ENCODE measurements at regions not wholly inside any gene's neighbourhood (a gene's known extent, or its start where the extent isn't known, plus 50 kb on each side); places are given as distances from the start of the nearest gene placed in this dataset.

DNA sequence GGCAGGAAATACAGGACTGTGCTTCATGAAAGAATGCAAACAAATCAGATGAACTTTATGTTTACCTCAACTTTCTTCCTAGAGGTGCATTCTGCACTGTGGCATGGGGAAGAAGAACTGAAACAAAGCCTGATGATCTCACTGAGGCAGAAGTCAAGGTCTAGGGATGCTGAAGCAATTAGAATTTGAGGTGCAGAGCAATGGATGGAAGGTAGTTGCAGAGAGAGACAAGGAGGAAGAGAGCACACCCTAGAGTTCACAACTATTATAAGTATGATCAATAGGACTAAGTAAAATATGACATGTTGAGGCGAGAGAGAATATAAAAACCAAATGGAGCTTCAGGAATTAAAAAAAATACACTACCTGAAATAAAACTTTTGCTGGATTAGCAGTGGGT is 420.1 kb downstream of the EDEM1 start:
- TF ChIP-seq, protein P1, sequence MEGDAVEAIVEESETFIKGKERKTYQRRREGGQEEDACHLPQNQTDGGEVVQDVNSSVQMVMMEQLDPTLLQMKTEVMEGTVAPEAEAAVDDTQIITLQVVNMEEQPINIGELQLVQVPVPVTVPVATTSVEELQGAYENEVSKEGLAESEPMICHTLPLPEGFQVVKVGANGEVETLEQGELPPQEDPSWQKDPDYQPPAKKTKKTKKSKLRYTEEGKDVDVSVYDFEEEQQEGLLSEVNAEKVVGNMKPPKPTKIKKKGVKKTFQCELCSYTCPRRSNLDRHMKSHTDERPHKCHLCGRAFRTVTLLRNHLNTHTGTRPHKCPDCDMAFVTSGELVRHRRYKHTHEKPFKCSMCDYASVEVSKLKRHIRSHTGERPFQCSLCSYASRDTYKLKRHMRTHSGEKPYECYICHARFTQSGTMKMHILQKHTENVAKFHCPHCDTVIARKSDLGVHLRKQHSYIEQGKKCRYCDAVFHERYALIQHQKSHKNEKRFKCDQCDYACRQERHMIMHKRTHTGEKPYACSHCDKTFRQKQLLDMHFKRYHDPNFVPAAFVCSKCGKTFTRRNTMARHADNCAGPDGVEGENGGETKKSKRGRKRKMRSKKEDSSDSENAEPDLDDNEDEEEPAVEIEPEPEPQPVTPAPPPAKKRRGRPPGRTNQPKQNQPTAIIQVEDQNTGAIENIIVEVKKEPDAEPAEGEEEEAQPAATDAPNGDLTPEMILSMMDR (IDR thresholded peaks at IDR 0.05): no peak
- TF ChIP-seq EP300 (IDR thresholded peaks at IDR 0.05) (no peak), POLR2AphosphoS5 (IDR thresholded peaks at IDR 0.05) (no peak), POLR2A (IDR thresholded peaks at IDR 0.05) (no peak)

Data from stomach (tissue), 4 donors.